WERI-Rb-1 (cell line): ENCODE measurements at regions not wholly inside any gene's neighbourhood (a gene's known extent, or its start where the extent isn't known, plus 50 kb on each side); places are given as distances from the start of the nearest gene placed in this dataset.

Experiments used
- DNase-seq: peaks from one replicate; pipeline ENCODE4 v3.0.0-alpha.2; 2020
- H3K27ac ChIP-seq: fragments of 250-450 bp; sonication (Bioruptor Pico); 2 replicates; pipeline ENCODE4 v1.5.1; 2020; ENCODE audit warnings: mild to moderate bottlenecking, moderate library complexity
- H3K27me3 ChIP-seq: fragments of 250-450 bp; sonication (Bioruptor Pico); 2 replicates; pipeline ENCODE4 v1.5.1; 2021; ENCODE audit warnings: mild to moderate bottlenecking, low read depth, moderate library complexity; ENCODE audit not compliant: insufficient read depth, severe bottlenecking
- H3K36me3 ChIP-seq: fragments of 250-450 bp; sonication (Bioruptor Pico); 2 replicates; pipeline ENCODE4 v1.5.1; 2020; ENCODE audit warnings: mild to moderate bottlenecking, moderate library complexity
- H3K4me3 ChIP-seq: 2 replicates; pipeline ENCODE4 v1.5.1; 2011; ENCODE audit warnings: low read depth, mild to moderate bottlenecking, control low read depth, low read length
- H3K9me3 ChIP-seq: fragments of 250-450 bp; sonication (Bioruptor Pico); 2 replicates; pipeline ENCODE4 v1.5.1; 2021; ENCODE audit warnings: mild to moderate bottlenecking, moderate library complexity; ENCODE audit not compliant: severe bottlenecking
- CTCF ChIP-seq: IDR thresholded peaks from 2 replicates; pipeline ENCODE4 v1.5.1; 2011; ENCODE audit warnings: low read depth, mild to moderate bottlenecking, control low read depth, inconsistent platforms, low read length

DNA sequence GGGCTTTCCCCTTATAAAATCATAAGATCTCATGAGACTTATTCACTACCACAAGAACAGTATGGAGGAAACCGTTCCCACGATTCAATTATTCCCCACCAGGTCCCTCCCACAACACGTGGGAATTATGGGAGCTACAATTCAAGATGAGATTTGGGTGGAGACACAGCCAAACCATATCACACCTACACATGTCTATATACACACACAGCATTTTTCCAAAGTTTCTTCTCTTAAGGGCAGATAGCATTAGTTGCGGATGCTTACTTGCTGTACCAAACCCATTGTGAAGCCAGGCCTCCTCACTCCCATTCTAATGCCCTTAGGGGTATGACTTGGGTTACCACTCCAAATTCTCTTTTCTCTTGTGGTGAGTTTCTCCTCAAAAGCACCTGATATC lies 104.1 kb upstream of the RAP1B start:
- no peak for TF ChIP-seq CTCF
- no peak overlapping the region for H3K4me3 ChIP-seq
- H3K9me3 ChIP-seq, result no peaks in the 10 kb centered on the region
- H3K27me3 ChIP-seq, result no peaks in the 10 kb centered on the region
- H3K36me3 ChIP-seq, result no peaks in the 10 kb centered on the region
- no peak for DNase-seq
- H3K27ac ChIP-seq, result no peak overlapping the region

GRCh38 chr12:68507657-68508056 lies 103.0 kb upstream of the RAP1B start:
- Histone ChIP-seq H3K9me3 (no peaks in the 10 kb centered on the region), H3K27ac (no peak overlapping the region), H3K4me3 (no peak overlapping the region), H3K27me3 (no peaks in the 10 kb centered on the region), H3K36me3 (no peaks in the 10 kb centered on the region)
- no peak for DNase-seq
- no peak for TF ChIP-seq CTCF

GRCh38 chr12:68508576-68508975 lies 102.1 kb upstream of the RAP1B start:
- Histone ChIP-seq H3K36me3 (no peaks in the 10 kb centered on the region), H3K9me3 (no peaks in the 10 kb centered on the region), H3K4me3 (no peak overlapping the region), H3K27me3 (no peaks in the 10 kb centered on the region), H3K27ac (no peak overlapping the region)
- TF ChIP-seq CTCF, result no peak
- no peak for DNase-seq

DNA sequence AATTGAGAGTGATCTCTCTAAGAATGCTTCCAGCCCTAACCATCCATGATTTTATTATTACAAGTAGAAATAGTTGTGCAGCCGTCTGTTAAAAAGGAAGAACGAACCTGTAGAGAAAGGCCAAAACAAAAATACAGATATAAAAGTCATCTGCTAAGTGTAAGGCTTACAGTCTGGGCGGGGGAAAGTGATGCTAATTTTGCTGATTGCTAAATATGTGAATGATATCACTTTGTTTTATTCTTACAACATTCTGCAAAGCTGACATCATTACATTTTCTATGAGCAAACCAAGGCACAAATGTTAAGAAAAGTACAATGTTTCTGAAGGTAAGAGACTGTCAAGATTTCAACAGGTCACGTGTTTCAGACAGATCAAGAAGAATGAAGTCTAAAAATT lies 101.5 kb upstream of the RAP1B start:
- H3K36me3 ChIP-seq, result no peaks in the 10 kb centered on the region
- TF ChIP-seq CTCF, result no peak
- DNase-seq, result no peak
- H3K27me3 ChIP-seq, result no peaks in the 10 kb centered on the region
- no peak overlapping the region for H3K27ac ChIP-seq
- no peak overlapping the region for H3K4me3 ChIP-seq
- no peaks in the 10 kb centered on the region for H3K9me3 ChIP-seq

GRCh38 chr12:68510397-68510796 lies 100.3 kb upstream of the RAP1B start:
- H3K9me3 ChIP-seq, result no peaks in the 10 kb centered on the region
- no peak for DNase-seq
- no peak for TF ChIP-seq CTCF
- no peak overlapping the region for H3K4me3 ChIP-seq
- no peaks in the 10 kb centered on the region for H3K27me3 ChIP-seq
- no peaks in the 10 kb centered on the region for H3K36me3 ChIP-seq
- H3K27ac ChIP-seq, result no peak overlapping the region

DNA sequence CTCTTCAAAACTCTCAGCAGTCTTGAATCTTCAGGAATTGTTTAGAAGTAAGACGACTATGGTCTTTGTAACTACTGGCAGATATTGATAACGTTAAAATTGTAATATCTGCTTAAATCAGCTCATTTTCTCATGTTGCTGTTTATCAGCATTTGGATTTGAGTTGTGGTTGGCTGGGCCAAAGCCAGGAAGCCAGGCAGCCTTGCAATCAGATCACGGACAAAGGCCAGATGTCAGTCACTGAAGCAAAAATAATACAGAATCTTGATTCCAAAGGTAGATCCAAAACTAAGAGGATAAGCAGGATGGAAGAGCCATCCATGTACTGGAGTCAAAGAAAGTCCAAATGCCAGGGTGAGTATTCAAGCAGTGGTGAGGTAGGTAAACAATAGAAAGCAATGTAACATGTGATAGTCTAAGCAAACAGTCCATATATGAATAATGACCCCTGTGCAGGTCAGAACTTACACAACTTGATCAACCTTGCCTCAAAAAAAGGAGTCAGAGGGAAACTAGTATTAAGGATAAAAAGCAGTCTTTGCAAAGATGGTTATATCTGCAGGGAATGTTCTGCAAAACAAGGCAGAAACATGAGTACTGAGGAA lies 95.8 kb upstream of the RAP1B start:
- no peak overlapping the region for H3K27ac ChIP-seq
- no peaks in the 10 kb centered on the region for H3K27me3 ChIP-seq
- H3K9me3 ChIP-seq, result no peaks in the 10 kb centered on the region
- no peaks in the 10 kb centered on the region for H3K36me3 ChIP-seq
- no peak for DNase-seq
- no peak for TF ChIP-seq CTCF
- no peak overlapping the region for H3K4me3 ChIP-seq
